Immature natural killer cell (primary cell): ENCODE measurements at regions not wholly inside any gene's neighbourhood (a gene's known extent, or its start where the extent isn't known, plus 50 kb on each side); places are given as distances from the start of the nearest gene placed in this dataset.

Experiments used
- DNase-seq, 3 donors: peaks; one replicate each; pipeline ENCODE4 v3.0.0; 2022; ENCODE audit warnings: mixed read lengths in 1 of 3
- H3K27ac Mint-ChIP-seq, 6 donors: one replicate each; pipeline ENCODE4 v1.8.0; 2020; ENCODE audit warnings: mixed read lengths in 6 of 6, mild to moderate bottlenecking in 5 of 6, inconsistent platforms in 4 of 6, moderate library complexity in 3 of 6
- H3K27me3 Mint-ChIP-seq, 3 donors: one replicate each; pipeline ENCODE4 v1.8.0; 2020 to 2021; ENCODE audit warnings: low read depth in 3 of 3, mild to moderate bottlenecking in 3 of 3, mixed read lengths in 3 of 3, moderate library complexity in 3 of 3, inconsistent platforms in 1 of 3
- H3K36me3 Mint-ChIP-seq, 3 donors: one replicate each; pipeline ENCODE4 v1.8.0; 2020; ENCODE audit warnings: mixed read lengths in 3 of 3, inconsistent platforms in 2 of 3, mild to moderate bottlenecking in 2 of 3
- H3K4me1 Mint-ChIP-seq, 2 donors: one replicate each; pipeline ENCODE4 v1.8.0; 2020; ENCODE audit warnings: inconsistent platforms in 2 of 2, mild to moderate bottlenecking in 2 of 2, mixed read lengths in 2 of 2, moderate library complexity in 1 of 2
- H3K4me3 Mint-ChIP-seq, 5 donors: one replicate each; pipeline ENCODE4 v1.8.0; 2020; ENCODE audit warnings: mild to moderate bottlenecking in 5 of 5, mixed read lengths in 5 of 5, inconsistent platforms in 3 of 5, moderate library complexity in 3 of 5
- H3K9me3 Mint-ChIP-seq, 6 donors: one replicate each; pipeline ENCODE4 v1.8.0; 2020; ENCODE audit warnings: mild to moderate bottlenecking in 6 of 6, mixed read lengths in 6 of 6, inconsistent platforms in 4 of 6, moderate library complexity in 3 of 6

- Mint-ChIP-seq H3K9me3 (no peaks in the 10 kb centered on the region), H3K4me1 (peaks cover 13 to 23% of the 10 kb centered on the region in 2 donors), H3K4me3 (no peak overlapping the region), H3K27me3 (peaks cover 1 to 3% (median 2%) of the 10 kb centered on the region in 3 donors), H3K27ac (no peak overlapping the region), H3K36me3 (no peaks in the 10 kb centered on the region)
- no peak for DNase-seq
These were observed 357.1 kb upstream of the SATB1 start for GRCh38 chr3:18782191-18782590.

GRCh38 chr3:18780959-18781358 is 355.8 kb upstream of the SATB1 start:
- Mint-ChIP-seq H3K36me3 (no peaks in the 10 kb centered on the region), H3K27me3 (peaks cover 2 to 3% (median 3%) of the 10 kb centered on the region in 3 donors), H3K4me1 (peaks cover 13 to 23% of the 10 kb centered on the region in 2 donors), H3K4me3 (no peak overlapping the region), H3K27ac (no peak overlapping the region), H3K9me3 (no peaks in the 10 kb centered on the region)
- no peak for DNase-seq

GRCh38 chr3:18779704-18780103 is 354.6 kb upstream of the SATB1 start:
- Mint-ChIP-seq H3K9me3 (no peaks in the 10 kb centered on the region), H3K27me3 (peaks cover 2 to 3% (median 3%) of the 10 kb centered on the region in 3 donors), H3K36me3 (no peaks in the 10 kb centered on the region), H3K27ac (no peak overlapping the region), H3K4me1 (peaks cover 13 to 23% of the 10 kb centered on the region in 2 donors), H3K4me3 (no peak overlapping the region)
- no peak for DNase-seq

GRCh38 chr3:18778598-18778997 is 353.5 kb upstream of the SATB1 start:
- peaks cover 13 to 23% of the 10 kb centered on the region in 2 donors for H3K4me1 Mint-ChIP-seq
- H3K27ac Mint-ChIP-seq: no peak overlapping the region
- no peak overlapping the region for H3K4me3 Mint-ChIP-seq
- H3K9me3 Mint-ChIP-seq: no peaks in the 10 kb centered on the region
- H3K36me3 Mint-ChIP-seq: no peaks in the 10 kb centered on the region
- H3K27me3 Mint-ChIP-seq: peaks cover 2 to 5% (median 3%) of the 10 kb centered on the region in 3 donors
- no peak for DNase-seq

- Mint-ChIP-seq H3K9me3 (no peaks in the 10 kb centered on the region), H3K27ac (no peak overlapping the region), H3K4me3 (no peak overlapping the region), H3K36me3 (no peaks in the 10 kb centered on the region), H3K27me3 (peaks cover 2 to 5% (median 3%) of the 10 kb centered on the region in 3 donors), H3K4me1 (peaks cover 13 to 23% of the 10 kb centered on the region in 2 donors)
- DNase-seq: no peak
These were observed 353.0 kb upstream of the SATB1 start for GRCh38 chr3:18778094-18778493.

- Mint-ChIP-seq H3K4me1 (peaks cover 8 to 17% of the 10 kb centered on the region in 2 donors), H3K27me3 (peaks cover 2 to 5% (median 3%) of the 10 kb centered on the region in 3 donors), H3K9me3 (no peaks in the 10 kb centered on the region), H3K27ac (no peak overlapping the region), H3K4me3 (no peak overlapping the region), H3K36me3 (no peaks in the 10 kb centered on the region)
- no peak for DNase-seq
These were observed 350.4 kb upstream of the SATB1 start for GRCh38 chr3:18775501-18775900.

- no peak overlapping the region for H3K27ac Mint-ChIP-seq
- peaks cover 2 to 7% (median 3%) of the 10 kb centered on the region in 3 donors for H3K27me3 Mint-ChIP-seq
- no peak overlapping the region for H3K4me3 Mint-ChIP-seq
- no peak for DNase-seq
- no peaks in the 10 kb centered on the region for H3K36me3 Mint-ChIP-seq
- peaks cover 8 to 17% of the 10 kb centered on the region in 2 donors for H3K4me1 Mint-ChIP-seq
- H3K9me3 Mint-ChIP-seq: no peaks in the 10 kb centered on the region
These were observed 349.4 kb upstream of the SATB1 start for GRCh38 chr3:18774319-18775088.

- H3K9me3 Mint-ChIP-seq: no peaks in the 10 kb centered on the region
- H3K4me1 Mint-ChIP-seq: peaks cover 0 to under 1% of the 10 kb centered on the region in 2 donors
- no peak for DNase-seq
These were observed 347.7 kb upstream of the SATB1 start for GRCh38 chr3:18772699-18773305.

GRCh38 chr3:18771931-18772330 is 346.8 kb upstream of the SATB1 start:
- Mint-ChIP-seq H3K27ac (no peak overlapping the region), H3K4me1 (no peaks in the 10 kb centered on the region), H3K27me3 (peaks cover 0 to 4% (median 0%) of the 10 kb centered on the region in 3 donors), H3K36me3 (no peaks in the 10 kb centered on the region), H3K9me3 (no peaks in the 10 kb centered on the region), H3K4me3 (no peak overlapping the region)
- DNase-seq: no peak

More at GRCh38 chr3:18772699-18773305, 347.7 kb upstream of the SATB1 start:
- H3K27me3 Mint-ChIP-seq: peaks cover 0 to 6% (median under 1%) of the 10 kb centered on the region in 3 donors
- no peak overlapping the region for H3K27ac Mint-ChIP-seq
- H3K36me3 Mint-ChIP-seq: no peaks in the 10 kb centered on the region
- no peak overlapping the region for H3K4me3 Mint-ChIP-seq

- Mint-ChIP-seq H3K4me3 (no peak overlapping the region), H3K4me1 (no peaks in the 10 kb centered on the region), H3K27ac (no peak overlapping the region), H3K36me3 (no peaks in the 10 kb centered on the region), H3K9me3 (no peaks in the 10 kb centered on the region), H3K27me3 (peaks cover 0 to 4% (median 0%) of the 10 kb centered on the region in 3 donors)
- no peak for DNase-seq
These were observed 345.7 kb upstream of the SATB1 start for GRCh38 chr3:18770800-18771199.

GRCh38 chr3:18767756-18768303 is 342.7 kb upstream of the SATB1 start:
- H3K4me1 Mint-ChIP-seq: no peaks in the 10 kb centered on the region
- peaks cover 0 to 2% (median 2%) of the 10 kb centered on the region in 3 donors for H3K27me3 Mint-ChIP-seq
- no peak for DNase-seq
- H3K9me3 Mint-ChIP-seq: no peaks in the 10 kb centered on the region
- no peaks in the 10 kb centered on the region for H3K36me3 Mint-ChIP-seq
- H3K27ac Mint-ChIP-seq: no peak overlapping the region
- H3K4me3 Mint-ChIP-seq: no peak overlapping the region

- Mint-ChIP-seq H3K27me3 (peaks cover 0 to 2% (median 2%) of the 10 kb centered on the region in 3 donors), H3K36me3 (no peaks in the 10 kb centered on the region), H3K4me1 (no peaks in the 10 kb centered on the region), H3K27ac (no peak overlapping the region), H3K9me3 (no peaks in the 10 kb centered on the region), H3K4me3 (no peak overlapping the region)
- DNase-seq: no peak
These were observed 341.8 kb upstream of the SATB1 start for GRCh38 chr3:18766974-18767373.

- DNase-seq: no peak
- no peak overlapping the region for H3K27ac Mint-ChIP-seq
- H3K36me3 Mint-ChIP-seq: no peaks in the 10 kb centered on the region
- H3K9me3 Mint-ChIP-seq: no peaks in the 10 kb centered on the region
- H3K4me1 Mint-ChIP-seq: no peaks in the 10 kb centered on the region
- peaks cover 0 to 2% (median 2%) of the 10 kb centered on the region in 3 donors for H3K27me3 Mint-ChIP-seq
- H3K4me3 Mint-ChIP-seq: no peak overlapping the region
These were observed 340.5 kb upstream of the SATB1 start for GRCh38 chr3:18765662-18766061.

- H3K4me1 Mint-ChIP-seq: no peaks in the 10 kb centered on the region
- no peak overlapping the region for H3K27ac Mint-ChIP-seq
- no peak overlapping the region for H3K4me3 Mint-ChIP-seq
- peaks cover 0 to 2% (median 2%) of the 10 kb centered on the region in 3 donors for H3K27me3 Mint-ChIP-seq
- no peaks in the 10 kb centered on the region for H3K36me3 Mint-ChIP-seq
- no peak for DNase-seq
- H3K9me3 Mint-ChIP-seq: no peaks in the 10 kb centered on the region
These were observed 340.0 kb upstream of the SATB1 start for GRCh38 chr3:18765161-18765560.
